GM12878 (cell line): ENCODE measurements at regions not wholly inside any gene's neighbourhood (a gene's known extent, or its start where the extent isn't known, plus 50 kb on each side); places are given as distances from the start of the nearest gene placed in this dataset.

Experiments
- ATAC-seq: fragments of 200-7000 bp; cut with Tn5 transposase; 3 replicates; pipeline ENCODE4 v1.9.1; 2020; ENCODE audit warnings: mild to moderate bottlenecking, moderate library complexity
- BruUV-seq: library from RNA; stranded (reverse); fragments of 400-500 nt; replicated peaks from 2 replicates; lab custom pipeline; 2021; lab: Mats Ljungman, UMichigan
- CTCF ChIA-PET: fragments of 300-600 bp; sonication (Branson Sonifier 250); formaldehyde crosslinking; extraction: SDS; loops from one replicate; lab custom pipeline; 2021; ENCODE audit warnings: inconsistent platforms; lab: Yijun Ruan, JAX
- POLR2A ChIA-PET: fragments of 350-600 bp; formaldehyde crosslinking; extraction: SDS; loops from one replicate; lab custom pipeline; 2021; ENCODE audit warnings: inconsistent platforms; lab: Charles Lee
- RAD21 ChIA-PET: fragments of 300-600 bp; sonication (Branson Sonifier 250); formaldehyde crosslinking; loops from one replicate; lab custom pipeline; 2023; ENCODE audit warnings: antibody characterized with exemption; ENCODE audit not compliant: unreplicated experiment; lab: Charles Lee
- SMC1A ChIA-PET: fragments of 300-600 bp; sonication (Branson Sonifier 250); formaldehyde crosslinking; loops from one replicate; lab custom pipeline; 2023; ENCODE audit not compliant: unreplicated experiment, uncharacterized antibody; lab: Charles Lee
- DNase-seq: peaks from one replicate; pipeline ENCODE4 v3.0.0-alpha.2; 2011; ENCODE audit warnings: low read depth, low spot score
- FAIRE-seq: peaks from 3 replicates; lab custom pipeline; 2011; peaks lifted over from hg19 to GRCh38; lab: Jason Lieb, UNC
- H2AFZ ChIP-seq: 2 replicates; pipeline ENCODE4 v1.6.0; 2011; ENCODE audit warnings: low read depth, low read length, control low read depth; ENCODE audit not compliant: control insufficient read depth
- H3K27ac ChIP-seq: 2 replicates; pipeline ENCODE4 v1.5.1; 2011; ENCODE audit warnings: control low read depth; ENCODE audit not compliant: control insufficient read depth, insufficient read depth
- H3K27me3 ChIP-seq, 2 experiments: replicated peaks in 1 of 2; 2 replicates each; pipeline versions ENCODE4 v1.6.0 to v1.6.1; 2011; ENCODE audit warnings: low read length in 1 of 2; ENCODE audit not compliant: control insufficient read depth in 2 of 2, insufficient read depth in 2 of 2
- H3K36me3 ChIP-seq, 2 experiments: 2 replicates each; pipeline ENCODE4 v1.5.1; 2011; ENCODE audit warnings: low read length in 1 of 2; ENCODE audit not compliant: control insufficient read depth in 2 of 2, insufficient read depth in 2 of 2
- H3K4me1 ChIP-seq: 2 replicates; pipeline ENCODE4 v1.6.1; 2011; ENCODE audit warnings: mild to moderate bottlenecking, low read length, moderate library complexity, mixed read lengths; ENCODE audit not compliant: control insufficient read depth, insufficient read depth
- H3K4me2 ChIP-seq: 2 replicates; pipeline ENCODE4 v1.6.0; 2011; ENCODE audit warnings: control low read depth; ENCODE audit not compliant: control insufficient read depth, insufficient read depth
- H3K4me3 ChIP-seq: fragments of 200-600 bp; sonication (generic); 2 replicates; pipeline ENCODE4 v1.5.1; 2016
- H3K79me2 ChIP-seq: 2 replicates; pipeline ENCODE4 v1.6.0; 2011; ENCODE audit warnings: low read length; ENCODE audit not compliant: control insufficient read depth, insufficient read depth
- H3K9ac ChIP-seq: 2 replicates; pipeline ENCODE4 v1.8.0; 2011; ENCODE audit warnings: low read length, control low read depth, mixed read lengths; ENCODE audit not compliant: control insufficient read depth, insufficient read depth
- H3K9me3 ChIP-seq: replicated peaks from 3 replicates; pipeline ENCODE4 v1.5.1; 2011; ENCODE audit warnings: mild to moderate bottlenecking, low read length; ENCODE audit not compliant: control insufficient read depth, insufficient read depth
- H4K20me1 ChIP-seq: 2 replicates; pipeline ENCODE4 v1.6.0; 2011; ENCODE audit not compliant: control insufficient read depth, insufficient read depth
- CTCF ChIP-seq, 3 experiments: IDR thresholded peaks in 2 of 3; conservative IDR thresholded peaks in 1 of 3; 2 replicates each; pipeline ENCODE4 v1.5.1; 2011; ENCODE audit warnings: low read depth in 3 of 3, low read length in 3 of 3, mild to moderate bottlenecking in 3 of 3, control low read depth in 2 of 3, moderate library complexity in 2 of 3, inconsistent platforms in 1 of 3, mixed read lengths in 1 of 3; ENCODE audit not compliant: control insufficient read depth in 2 of 3, insufficient read depth in 1 of 3; ENCODE audit errors: extremely low read depth in 1 of 3
- E4F1 ChIP-seq: fragments of 450-650 bp; IDR thresholded peaks from 2 replicates; pipeline ENCODE4 v1.6.1; 2018; ENCODE audit warnings: borderline replicate concordance, mild to moderate bottlenecking; ENCODE audit not compliant: partially characterized antibody
- GABPA ChIP-seq: IDR thresholded peaks from 2 replicates; pipeline ENCODE4 v1.6.1; 2014; ENCODE audit warnings: antibody characterized with exemption, low read depth, mild to moderate bottlenecking, inconsistent platforms
- NFYA ChIP-seq: IDR thresholded peaks from 2 replicates; pipeline ENCODE4 v1.6.1; 2011; ENCODE audit warnings: low read depth, mild to moderate bottlenecking, low read length, improper control_type of control experiment, borderline replicate concordance
- PKNOX1 ChIP-seq: fragments of 450-650 bp; IDR thresholded peaks from 2 replicates; pipeline ENCODE4 v1.6.1; 2016; ENCODE audit warnings: mild to moderate bottlenecking
- RUNX3 ChIP-seq: IDR thresholded peaks from 2 replicates; pipeline ENCODE4 v1.6.1; 2012; ENCODE audit warnings: low read length, inconsistent platforms
- SIX5 ChIP-seq: IDR thresholded peaks from 2 replicates; pipeline ENCODE4 v1.6.1; 2011; ENCODE audit warnings: mild to moderate bottlenecking, low read depth, low read length, moderate library complexity; ENCODE audit not compliant: severe bottlenecking
- ZBTB4 ChIP-seq: fragments of 450-650 bp; formaldehyde crosslinking; IDR thresholded peaks from 2 replicates; pipeline ENCODE4 v1.4.0; 2022; ENCODE audit warnings: mild to moderate bottlenecking, moderate library complexity
- WGBS: methylation state at CpG from one replicate; pipeline ENCODE4 v1.1.6; 2016; ENCODE audit warnings: low lambda C conversion rate; ENCODE audit not compliant: insufficient replicate concordance, insufficient coverage; ENCODE audit errors: missing lambda C conversion rate; 5-methylcytosine and 5-hydroxymethylcytosine counted together
- in situ Hi-C: fragments of 300-500 bp; cut with MboI; formaldehyde crosslinking; loops from 9 replicates; pipeline ENCODE4 v1.14.3; 2018; ENCODE audit warnings: mixed read lengths
- intact Hi-C: fragments of 100-400 bp; cut with micrococcal nuclease; formaldehyde crosslinking; loops from one replicate; pipeline ENCODE4 v1.14.2; 2022; ENCODE audit not compliant: unreplicated experiment

GRCh38 chr6:168956141-168956838 is 297.4 kb downstream of the THBS2 start:
- in situ Hi-C loops (loop anchor here (10.0 kb wide), 1 partner anchor 1559 kb away; no protein-coding TSS in a partner anchor), intact Hi-C loops (loop anchor here (5.0 kb wide), 2 partner anchors 1561 to 1576 kb away; no protein-coding TSS in a partner anchor)
- no peak overlapping the region for H3K4me3 ChIP-seq
- no peak for DNase-seq
- SMC1A ChIA-PET, result interaction anchor here (1.2 to 1.4 kb wide), 2 partner anchors 11 to 1574 kb away, joined by 3 read pairs; no protein-coding TSS in a partner anchor
- no peaks in the 10 kb centered on the region for H3K36me3 ChIP-seq
- H4K20me1 ChIP-seq, result no peaks in the 10 kb centered on the region
- H3K79me2 ChIP-seq, result no peaks in the 10 kb centered on the region
- POLR2A ChIA-PET, result no interaction called here
- H3K27ac ChIP-seq, result no peak overlapping the region
- CTCF ChIA-PET, result interaction anchor here (0.9 to 1.4 kb wide), 4 partner anchors 834 to 1574 kb away, joined by 3 to 4 read pairs (median 4); no protein-coding TSS in a partner anchor
- no TSS peak for BruUV-seq
- H3K4me1 ChIP-seq, result no peaks in the 10 kb centered on the region
- WGBS, result 28% methylated on average over 7 of the region's 7 CpGs
- H3K9me3 ChIP-seq, result no peaks in the 10 kb centered on the region
- H3K27me3 ChIP-seq, result no peaks in the 10 kb centered on the region
- H3K9ac ChIP-seq, result no peak overlapping the region
- TF ChIP-seq E4F1 (no peak), CTCF (IDR thresholded peaks at IDR 0.05 in 2 of 3, conservative IDR thresholded peaks at IDR 0.05 in 1 of 3; ENCODE audit: control insufficient read depth in 2 of 3, extremely low read depth in 1 of 3, insufficient read depth in 1 of 3, low read depth in 3 of 3, low read length in 3 of 3) (no peak), PKNOX1 (no peak), GABPA (no peak), RUNX3 (no peak), SIX5 (no peak), NFYA (no peak), ZBTB4 (CRISPR knock-in tag) (no peak)
- H3K4me2 ChIP-seq, result no peak overlapping the region
- RAD21 ChIA-PET, result interaction anchor here (0.6 to 1.1 kb wide), 3 partner anchors 876 to 1564 kb away, joined by 3 to 5 read pairs (median 3); no protein-coding TSS in a partner anchor
- no peak for FAIRE-seq
- ATAC-seq, result no peak
- H2AFZ ChIP-seq, result no peak overlapping the region
